OCI-LY1 (cell line): ENCODE measurements at regions not wholly inside any gene's neighbourhood (a gene's known extent, or its start where the extent isn't known, plus 50 kb on each side); places are given as distances from the start of the nearest gene placed in this dataset.

ENCODE experiments used
- H2AFZ ChIP-seq: fragments of 200-600 bp; sonication (generic), shearing (Covaris generic); 2 replicates; pipeline ENCODE4 v1.6.0; 2014; ENCODE audit warnings: antibody characterized with exemption, mild to moderate bottlenecking, low read length
- H3F3A ChIP-seq: fragments of 200-600 bp; sonication (generic), shearing (Covaris generic); 2 replicates; pipeline ENCODE4 v1.6.0; 2014; ENCODE audit warnings: mild to moderate bottlenecking, antibody characterized with exemption, low read length, moderate library complexity; ENCODE audit not compliant: insufficient read depth
- H3K27ac ChIP-seq: fragments of 200-600 bp; sonication (generic); 2 replicates; pipeline ENCODE4 v1.5.1; 2014; ENCODE audit warnings: low read length, mixed run types, mild to moderate bottlenecking, low read depth; ENCODE audit not compliant: poor library complexity, severe bottlenecking
- H3K27me3 ChIP-seq: fragments of 200-600 bp; sonication (generic); 2 replicates; pipeline ENCODE4 v1.6.0; 2014; ENCODE audit warnings: antibody characterized with exemption, mild to moderate bottlenecking, low read length, moderate library complexity; ENCODE audit not compliant: insufficient read depth
- H3K36me3 ChIP-seq: fragments of 200-600 bp; sonication (generic); 2 replicates; pipeline ENCODE4 v1.6.1; 2014; ENCODE audit warnings: mild to moderate bottlenecking, antibody characterized with exemption, low read length, moderate library complexity, mixed read lengths; ENCODE audit not compliant: insufficient read depth
- H3K4me1 ChIP-seq: fragments of 200-600 bp; sonication (generic); 2 replicates; pipeline ENCODE4 v1.5.1; 2014; ENCODE audit warnings: mild to moderate bottlenecking, low read length, moderate library complexity; ENCODE audit not compliant: insufficient read depth, severe bottlenecking
- H3K4me2 ChIP-seq: fragments of 200-600 bp; sonication (generic), shearing (Covaris generic); 2 replicates; pipeline ENCODE4 v1.6.1; 2014; ENCODE audit warnings: low read length
- H3K4me3 ChIP-seq: fragments of 200-600 bp; sonication (generic); 2 replicates; pipeline ENCODE4 v1.5.1; 2014; ENCODE audit warnings: low read length, low read depth, mild to moderate bottlenecking, mixed read lengths; ENCODE audit not compliant: poor library complexity, severe bottlenecking
- H3K79me2 ChIP-seq: fragments of 200-600 bp; shearing (Covaris generic); 2 replicates; pipeline ENCODE4 v1.6.1; 2016; ENCODE audit warnings: mixed run types, low read length, mixed read lengths; ENCODE audit not compliant: insufficient read depth
- H3K9ac ChIP-seq: fragments of 200-600 bp; sonication (generic), shearing (Covaris generic); 2 replicates; pipeline ENCODE4 v1.6.1; 2014; ENCODE audit warnings: mild to moderate bottlenecking, low read length, mixed read lengths
- H3K9me2 ChIP-seq: fragments of 200-600 bp; sonication (generic), shearing (Covaris generic); 2 replicates; pipeline ENCODE4 v1.6.1; 2014; ENCODE audit warnings: low read depth, mild to moderate bottlenecking, low read length, mixed read lengths
- H3K9me3 ChIP-seq: fragments of 200-600 bp; shearing (Covaris generic); 2 replicates; pipeline ENCODE4 v1.6.1; 2014; ENCODE audit warnings: low read length, mixed read lengths
- H4K20me1 ChIP-seq: fragments of 200-600 bp; sonication (generic), shearing (Covaris generic); 2 replicates; pipeline ENCODE4 v1.6.0; 2016; ENCODE audit warnings: mild to moderate bottlenecking, low read length; ENCODE audit not compliant: insufficient read depth
- EZH2 ChIP-seq: fragments of 200-600 bp; sonication (generic), shearing (Covaris generic); IDR thresholded peaks from 2 replicates; pipeline ENCODE4 v1.8.0; 2017; ENCODE audit warnings: borderline replicate concordance, mixed run types, mild to moderate bottlenecking, antibody characterized with exemption, low read length, moderate library complexity, mixed read lengths
- TF ChIP-seq, protein P1 (sequence below): fragments of 200-600 bp; sonication (generic), shearing (Covaris generic); IDR thresholded peaks from 2 replicates; pipeline ENCODE4 v1.5.1; 2017; ENCODE audit warnings: mild to moderate bottlenecking, antibody characterized with exemption, low read length, moderate library complexity, mixed read lengths

GRCh38 chr11:23111527-23111926, 251.3 kb upstream of the CCDC179 start:
- Histone ChIP-seq H3F3A (0 out of 2 replicates have a peak, but pooled peaks cover 5% of the 10 kb centered on the region), H3K79me2 (no peaks in the 10 kb centered on the region), H3K27me3 (no peaks in the 10 kb centered on the region), H3K36me3 (no peaks in the 10 kb centered on the region), H3K4me2 (peak overlapping the region; percentile 59; the same call in 1 of the 2 replicates), H3K9me3 (no peaks in the 10 kb centered on the region), H2AFZ (0 out of 2 replicates have a peak overlapping the region, but pooled peaks have one; percentile 67), H3K27ac (peak overlapping the region; percentile 97), H3K9me2 (no peaks in the 10 kb centered on the region), H4K20me1 (no peaks in the 10 kb centered on the region), H3K4me3 (no peak overlapping the region), H3K4me1 (peaks cover 44% of the 10 kb centered on the region), H3K9ac (no peak overlapping the region; the same call in 1 of the 2 replicates)
- TF ChIP-seq, protein P1, sequence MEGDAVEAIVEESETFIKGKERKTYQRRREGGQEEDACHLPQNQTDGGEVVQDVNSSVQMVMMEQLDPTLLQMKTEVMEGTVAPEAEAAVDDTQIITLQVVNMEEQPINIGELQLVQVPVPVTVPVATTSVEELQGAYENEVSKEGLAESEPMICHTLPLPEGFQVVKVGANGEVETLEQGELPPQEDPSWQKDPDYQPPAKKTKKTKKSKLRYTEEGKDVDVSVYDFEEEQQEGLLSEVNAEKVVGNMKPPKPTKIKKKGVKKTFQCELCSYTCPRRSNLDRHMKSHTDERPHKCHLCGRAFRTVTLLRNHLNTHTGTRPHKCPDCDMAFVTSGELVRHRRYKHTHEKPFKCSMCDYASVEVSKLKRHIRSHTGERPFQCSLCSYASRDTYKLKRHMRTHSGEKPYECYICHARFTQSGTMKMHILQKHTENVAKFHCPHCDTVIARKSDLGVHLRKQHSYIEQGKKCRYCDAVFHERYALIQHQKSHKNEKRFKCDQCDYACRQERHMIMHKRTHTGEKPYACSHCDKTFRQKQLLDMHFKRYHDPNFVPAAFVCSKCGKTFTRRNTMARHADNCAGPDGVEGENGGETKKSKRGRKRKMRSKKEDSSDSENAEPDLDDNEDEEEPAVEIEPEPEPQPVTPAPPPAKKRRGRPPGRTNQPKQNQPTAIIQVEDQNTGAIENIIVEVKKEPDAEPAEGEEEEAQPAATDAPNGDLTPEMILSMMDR, result no peak
- TF ChIP-seq EZH2, result no peak

GRCh38 chr11:23112390-23112789, 252.1 kb upstream of the CCDC179 start:
- Histone ChIP-seq H2AFZ (peak overlapping the region; percentile 75; the same call in 1 of the 2 replicates), H3K9me2 (no peaks in the 10 kb centered on the region), H3K4me1 (peaks cover 44% of the 10 kb centered on the region), H3K36me3 (no peaks in the 10 kb centered on the region), H3F3A (0 out of 2 replicates have a peak, but pooled peaks cover 5% of the 10 kb centered on the region), H3K9me3 (no peaks in the 10 kb centered on the region), H4K20me1 (no peaks in the 10 kb centered on the region), H3K27me3 (no peaks in the 10 kb centered on the region), H3K4me2 (peak overlapping the region; percentile 59), H3K27ac (peak overlapping the region; percentile 97), H3K4me3 (no peak overlapping the region), H3K79me2 (no peaks in the 10 kb centered on the region), H3K9ac (peak overlapping the region; percentile 54)
- no peak for TF ChIP-seq EZH2
- TF ChIP-seq, protein P1, result no peak

DNA sequence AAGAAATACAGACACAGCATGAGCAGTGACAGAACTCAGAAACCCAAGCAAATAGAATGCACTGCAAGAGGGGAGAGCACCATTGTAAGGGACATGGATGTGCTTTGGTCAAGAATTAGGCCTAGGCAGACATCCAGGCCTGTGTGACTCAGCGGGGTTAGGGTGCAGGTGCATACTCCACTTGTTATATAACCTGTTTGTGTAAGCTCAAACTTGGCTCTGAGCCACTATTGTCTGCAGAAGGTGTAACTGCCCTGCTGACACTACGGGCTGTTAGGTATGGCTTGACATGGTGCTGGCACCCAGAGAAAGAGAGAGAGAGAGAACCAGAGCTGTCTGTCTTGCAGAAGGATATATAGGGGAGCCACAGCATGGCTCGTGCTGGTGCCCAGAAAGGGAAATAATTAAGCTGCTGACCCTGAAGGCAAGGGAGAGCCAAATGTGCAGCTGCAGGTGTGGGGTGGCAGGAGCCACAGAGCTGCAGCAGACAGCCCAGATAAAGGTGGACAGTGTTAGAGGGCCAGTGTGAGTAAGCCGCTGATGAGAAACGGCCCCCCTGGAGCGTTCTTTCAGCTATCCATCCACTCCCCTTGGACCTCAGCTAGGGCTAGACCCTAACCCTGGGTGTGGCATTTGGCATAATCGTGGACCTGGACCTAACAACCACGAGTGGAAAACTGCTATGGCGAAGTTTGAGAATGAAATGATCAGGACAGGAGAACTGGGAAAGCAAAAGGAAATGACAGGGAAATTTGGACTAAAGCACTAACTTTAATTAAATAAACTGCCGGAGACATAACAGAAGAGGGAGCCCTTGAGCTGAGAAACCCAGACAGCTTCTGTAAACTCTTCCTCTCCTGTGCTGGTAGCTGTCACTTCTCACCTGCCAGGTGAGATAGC, 253.0 kb upstream of the CCDC179 start:
- H3K27ac ChIP-seq, result peak overlapping the region; percentile 97
- TF ChIP-seq, protein P1, result peak; percentile 74
- no peak for TF ChIP-seq EZH2
- H3K4me3 ChIP-seq, result no peak overlapping the region

More for the DNA sequence above, 253.0 kb upstream of the CCDC179 start:
- H3K4me1 ChIP-seq, result peaks cover 44% of the 10 kb centered on the region
- peak overlapping the region; percentile 75; the same call in 1 of the 2 replicates for H2AFZ ChIP-seq
- H3F3A ChIP-seq, result 0 out of 2 replicates have a peak, but pooled peaks cover 5% of the 10 kb centered on the region
- H4K20me1 ChIP-seq, result no peaks in the 10 kb centered on the region
- H3K27me3 ChIP-seq, result no peaks in the 10 kb centered on the region
- H3K9ac ChIP-seq, result peak overlapping the region; percentile 54
- no peaks in the 10 kb centered on the region for H3K79me2 ChIP-seq
- no peaks in the 10 kb centered on the region for H3K9me3 ChIP-seq
- peak overlapping the region; percentile 59 for H3K4me2 ChIP-seq
- H3K36me3 ChIP-seq, result no peaks in the 10 kb centered on the region
- H3K9me2 ChIP-seq, result no peaks in the 10 kb centered on the region
